NCI-H146 (cell line): ENCODE measurements at regions not wholly inside any gene's neighbourhood (a gene's known extent, or its start where the extent isn't known, plus 50 kb on each side); places are given as distances from the start of the nearest gene placed in this dataset.
"Not testable (repeated sequence)": the region's sequence is repeated elsewhere in the genome, so short reads cannot be mapped to it uniquely, and the experiment has no call there.

Source experiments
- DNase-seq: peaks from one replicate; lab custom pipeline; 2025; lab: John Stamatoyannopoulos, UW

DNA sequence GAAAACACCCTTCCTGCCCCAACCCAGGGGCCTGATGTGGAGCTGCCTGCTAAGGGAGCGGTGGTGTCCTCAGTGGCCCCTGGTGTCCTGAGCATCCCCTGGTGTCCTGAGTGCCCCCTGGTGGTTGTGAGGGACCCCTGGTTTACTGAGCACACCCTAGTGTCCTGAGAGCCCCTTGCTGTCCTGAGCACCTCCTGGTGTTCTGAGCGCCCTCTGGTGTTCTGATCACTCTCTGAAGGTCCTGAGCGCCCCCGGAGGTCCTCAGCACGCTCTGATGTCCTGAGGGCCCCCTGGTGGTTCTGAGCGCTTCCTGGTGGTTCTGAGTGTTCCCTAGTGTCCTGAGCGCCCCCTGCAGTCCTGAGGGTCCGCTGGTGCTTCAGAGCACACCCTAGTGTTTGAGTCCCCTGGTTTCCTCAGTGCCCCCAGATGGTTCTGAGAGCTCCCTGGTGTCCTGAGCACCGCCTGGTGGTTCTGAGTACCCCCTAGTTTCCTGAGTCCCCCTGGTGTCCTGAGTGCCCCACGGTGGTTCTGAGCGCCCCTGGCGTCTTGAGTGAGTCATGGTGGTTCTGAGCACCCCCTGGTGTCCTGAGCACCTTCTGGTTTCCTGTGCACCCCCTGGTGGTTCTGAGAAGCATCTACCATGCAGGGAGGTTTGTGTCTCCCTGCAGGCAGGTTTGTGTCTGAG is 1004.2 kb downstream of the TMEM121 start:
- no peak for DNase-seq

DNA sequence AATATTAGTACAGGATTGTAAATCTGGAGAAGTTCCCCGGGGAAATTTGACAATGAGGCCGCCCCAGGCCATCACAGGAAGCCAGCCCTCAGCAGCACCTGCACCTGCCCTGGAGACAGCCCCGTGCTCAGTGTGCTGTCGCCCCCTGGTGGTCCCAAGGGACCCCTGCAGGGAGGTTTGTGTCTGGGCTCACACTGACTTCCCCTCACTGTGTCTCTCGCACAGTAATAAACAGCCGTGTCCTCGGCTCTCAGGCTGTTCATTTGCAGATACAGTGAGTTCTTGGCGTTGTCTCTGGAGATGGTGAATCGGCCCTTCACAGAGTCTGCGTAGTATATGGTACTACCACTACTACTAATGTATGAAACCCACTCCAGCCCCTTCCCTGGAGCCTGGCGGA is 1011.2 kb downstream of the TMEM121 start:
- DNase-seq = peak; percentile 59

DNA sequence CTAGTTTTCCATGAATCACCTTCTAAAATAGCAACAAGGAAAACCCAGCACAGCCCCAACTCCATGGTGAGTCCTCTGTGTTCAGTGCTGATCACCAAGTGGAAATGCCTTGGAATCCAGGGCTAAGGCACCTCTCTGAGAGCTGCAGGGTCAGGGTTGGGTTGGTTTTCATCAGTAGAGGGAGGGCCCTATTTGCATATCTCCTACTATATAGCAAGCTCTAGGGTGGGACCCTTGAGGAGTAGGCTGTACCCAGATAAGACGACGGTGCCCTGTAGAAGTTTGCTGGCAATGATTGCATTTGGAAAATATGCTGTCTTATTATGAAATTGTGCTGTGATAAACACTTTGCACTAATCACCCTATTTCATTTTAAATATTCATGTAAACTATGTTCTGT is 1011.8 kb downstream of the TMEM121 start:
- DNase-seq = no peak

DNA sequence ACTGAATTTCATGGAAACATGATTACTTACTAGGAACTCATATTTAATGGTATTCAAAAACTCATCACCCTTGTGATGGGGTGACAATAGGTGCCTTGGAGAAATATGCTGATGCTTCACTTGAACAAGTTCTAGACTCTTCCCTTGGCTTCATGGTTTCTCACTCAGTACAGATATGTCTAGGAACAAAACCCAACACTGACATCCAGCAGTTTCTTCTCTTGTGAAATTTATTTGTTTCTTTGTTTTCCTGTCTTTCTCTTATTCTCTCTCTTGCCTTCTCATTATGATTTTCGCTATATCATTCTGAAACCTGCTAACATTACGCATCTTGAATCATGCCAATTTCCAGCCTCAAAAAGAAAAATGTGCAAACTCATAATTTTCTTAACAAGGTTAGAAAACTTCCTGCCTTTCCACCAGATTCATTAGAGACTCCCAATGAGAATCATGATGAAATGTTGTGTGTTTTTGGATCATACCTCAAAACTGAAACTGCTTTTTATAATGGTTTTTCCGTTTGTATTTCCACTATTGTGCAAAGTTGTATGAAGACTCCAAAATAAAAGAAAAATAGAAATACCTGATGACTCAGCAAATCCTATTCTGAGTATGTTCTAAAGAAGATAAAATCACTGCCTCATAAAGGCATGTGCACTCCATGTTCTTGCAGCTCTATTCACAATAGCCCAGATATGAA is 1021.5 kb downstream of the TMEM121 start:
- DNase-seq = no peak

DNA sequence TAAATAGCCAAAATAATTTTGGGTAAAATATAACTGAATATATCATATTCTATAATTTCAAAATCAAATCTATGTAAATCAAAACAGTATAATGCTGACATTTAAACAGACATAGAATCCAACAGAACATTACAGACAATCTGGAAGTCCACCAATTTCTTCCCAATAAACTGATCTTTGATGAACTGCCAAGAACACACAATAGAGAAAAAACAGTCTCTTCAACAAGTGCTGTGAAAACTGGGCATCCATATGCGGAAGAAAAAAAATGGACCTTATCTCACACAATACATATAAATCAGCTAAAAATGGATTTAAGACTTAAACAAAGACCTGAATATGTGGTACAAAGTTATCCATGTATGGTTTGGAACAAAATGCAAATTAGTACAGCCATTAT is 1022.7 kb downstream of the TMEM121 start:
- no peak for DNase-seq

DNA sequence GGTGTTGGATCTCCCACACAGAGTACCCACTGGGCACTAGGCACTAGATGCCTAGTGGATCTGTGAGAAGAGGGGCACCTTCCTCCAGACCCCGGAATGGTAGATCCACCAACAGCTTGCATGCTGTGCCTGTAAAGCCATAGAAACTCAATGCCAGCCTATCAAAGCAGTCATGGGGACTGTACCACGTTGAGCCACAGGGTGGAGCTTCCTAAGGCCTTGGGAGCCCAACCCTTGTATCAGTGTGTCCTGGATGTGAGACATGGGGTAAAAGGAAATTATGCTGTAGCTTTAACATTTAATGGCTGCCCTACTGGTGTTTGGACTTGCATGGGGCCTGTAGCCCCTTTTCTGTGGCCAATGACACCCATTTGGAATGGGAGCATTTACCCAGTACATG is 1024.9 kb downstream of the TMEM121 start:
- peak; percentile 46 for DNase-seq

DNA sequence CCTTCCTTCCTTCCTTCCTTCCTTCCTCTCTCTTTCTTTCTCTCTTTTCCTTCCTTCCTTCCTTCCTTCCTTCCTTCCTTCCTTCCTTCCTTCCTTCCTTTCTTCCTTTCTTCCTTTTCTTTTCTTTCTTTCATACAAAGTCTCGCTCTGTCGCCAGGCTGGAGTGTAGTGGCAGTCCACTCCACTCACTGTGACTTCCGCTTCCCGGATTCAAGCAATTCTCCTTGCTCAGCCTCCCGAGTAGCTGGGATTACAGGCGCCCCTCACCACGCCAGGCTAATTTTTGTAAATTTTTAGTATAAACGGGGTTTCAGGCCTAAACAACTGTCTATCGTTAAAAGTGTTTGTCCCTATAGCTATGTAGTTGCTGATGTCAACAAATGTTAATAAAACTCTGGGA is 1029.8 kb downstream of the TMEM121 start:
- DNase-seq = not testable (repeated sequence)

DNA sequence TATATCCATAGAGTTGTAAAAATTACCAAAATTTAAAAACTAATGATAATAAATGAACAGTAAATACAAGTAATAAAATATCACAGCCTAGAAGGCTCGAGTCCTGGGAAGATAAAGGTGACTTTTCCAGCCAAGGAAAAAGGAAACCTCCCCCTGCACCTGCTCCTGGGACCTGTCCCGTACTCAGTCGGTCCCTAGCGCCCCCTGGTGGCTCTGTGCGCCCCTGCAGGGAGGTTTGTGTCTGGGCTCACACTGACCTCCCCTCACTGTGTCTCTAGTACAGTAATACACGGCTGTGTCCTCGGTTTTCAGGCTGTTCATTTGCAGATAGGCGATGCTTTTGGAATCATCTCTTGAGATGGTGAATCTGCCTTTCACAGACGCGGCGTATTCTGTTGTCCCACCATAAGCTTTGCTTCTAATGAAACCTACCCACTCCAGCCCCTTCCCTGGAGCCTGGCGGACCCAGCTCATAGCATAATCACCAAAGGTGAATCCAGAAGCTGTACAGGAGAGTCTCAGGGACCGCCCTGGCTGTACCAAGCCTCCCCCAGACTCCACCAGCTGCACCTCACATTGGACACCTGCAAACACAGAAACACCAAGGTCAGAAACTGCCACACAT is 1030.4 kb downstream of the TMEM121 start:
- peak; percentile 63 for DNase-seq

DNA sequence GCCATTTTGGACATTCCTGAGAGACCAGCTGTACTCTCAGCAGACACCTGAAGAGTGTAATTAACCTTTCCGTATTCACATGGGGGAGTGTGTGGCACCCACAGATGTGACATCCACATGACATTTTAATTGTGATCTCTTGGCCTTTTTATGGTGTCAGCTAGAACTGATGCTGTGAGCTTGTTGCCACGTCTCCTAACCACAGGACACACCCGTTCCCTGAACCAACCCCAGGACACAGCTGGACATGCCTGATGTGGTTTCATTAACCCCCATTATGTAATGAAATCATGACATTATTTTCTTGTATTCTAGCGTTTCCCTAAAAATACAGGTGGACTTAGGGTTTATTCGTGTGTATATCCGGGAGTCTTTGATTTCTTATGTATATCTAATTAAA is 1036.1 kb downstream of the TMEM121 start:
- no peak for DNase-seq

DNA sequence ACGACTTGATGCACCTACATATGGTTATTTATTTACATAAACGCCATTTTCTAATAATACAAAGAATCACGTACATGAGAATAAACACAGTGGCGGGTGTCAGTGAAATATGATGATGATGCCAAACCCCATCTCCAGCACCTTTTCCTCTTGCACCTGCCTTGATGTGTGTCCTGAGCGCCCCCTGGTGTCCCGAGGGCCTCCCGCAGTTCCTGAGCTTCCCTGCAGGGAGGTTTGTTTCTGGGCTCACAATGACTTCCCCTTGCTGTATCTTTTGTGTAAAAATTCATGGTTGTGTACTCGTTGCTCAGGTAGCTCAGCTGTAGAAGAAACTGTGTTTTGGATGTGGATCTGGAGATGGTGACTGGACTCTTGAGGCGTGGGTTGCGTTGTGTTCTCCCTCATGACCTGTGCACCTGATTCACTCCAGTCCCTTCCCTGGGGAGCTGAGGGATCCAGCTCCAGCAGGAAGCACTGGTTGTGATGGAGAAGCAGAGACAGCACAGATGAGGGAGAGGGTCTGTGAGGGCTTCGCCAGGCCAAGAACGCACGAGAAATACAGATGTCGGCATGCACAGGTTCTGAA is 1037.8 kb downstream of the TMEM121 start:
- peak; percentile 80 for DNase-seq

DNA sequence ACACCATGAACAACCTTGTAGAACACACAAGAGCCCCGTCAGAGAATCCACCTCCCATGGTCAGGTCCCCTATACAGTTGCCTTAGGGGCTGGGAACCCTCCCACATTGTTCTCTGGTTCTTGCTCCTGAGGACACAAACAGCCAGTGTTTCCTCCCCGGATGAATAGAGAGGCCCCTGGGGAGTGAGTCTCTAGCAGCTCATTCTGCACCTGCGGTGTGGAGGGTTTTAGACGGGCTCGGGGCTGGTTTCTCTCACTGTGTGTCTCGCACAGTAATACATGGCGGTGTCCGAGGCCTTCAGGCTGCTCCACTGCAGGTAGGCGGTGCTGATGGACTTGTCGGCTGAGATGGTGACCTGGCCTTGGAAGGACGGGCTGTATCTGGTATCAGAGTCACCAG is 1052.1 kb downstream of the TMEM121 start:
- peak; percentile 29 for DNase-seq

DNA sequence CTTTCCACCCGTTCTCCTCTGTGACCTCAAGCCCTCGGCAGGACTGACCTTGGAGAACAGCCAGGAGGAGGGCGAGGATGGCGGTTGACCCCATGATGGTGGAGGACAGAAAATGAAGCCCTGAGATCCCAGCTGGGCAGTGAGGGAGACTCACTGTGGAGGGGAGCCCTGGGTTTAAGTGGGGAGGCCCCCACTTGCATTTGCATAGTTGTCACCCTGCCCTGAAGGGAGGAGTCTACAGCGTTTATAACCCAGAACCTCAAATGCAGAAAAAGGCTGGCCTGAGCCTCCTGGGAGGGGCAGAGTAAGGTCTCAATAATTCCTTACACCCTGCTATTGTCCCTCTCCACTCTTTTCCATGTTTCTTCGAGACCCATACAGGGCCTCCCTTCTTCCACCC is 1052.7 kb downstream of the TMEM121 start:
- no peak for DNase-seq

DNA sequence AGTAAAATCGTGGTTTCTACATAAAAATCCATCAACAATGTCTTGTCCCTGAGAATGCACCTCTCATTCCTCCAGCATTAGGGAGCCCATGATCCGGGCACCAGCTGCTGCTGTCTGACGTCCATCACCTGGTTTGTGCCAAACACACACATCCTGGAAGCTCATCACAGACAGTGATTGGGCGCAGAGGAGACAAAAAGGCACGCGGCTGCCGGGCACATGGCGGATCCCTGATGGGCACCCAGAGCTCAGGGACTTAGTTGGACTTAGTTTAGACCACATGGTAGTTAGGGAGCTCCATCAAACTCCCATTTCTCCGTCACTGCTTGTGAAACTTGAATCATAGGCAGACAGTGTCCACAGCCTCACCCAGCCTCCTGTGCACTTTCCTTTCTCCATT is 1059.3 kb downstream of the TMEM121 start:
- DNase-seq = no peak

DNA sequence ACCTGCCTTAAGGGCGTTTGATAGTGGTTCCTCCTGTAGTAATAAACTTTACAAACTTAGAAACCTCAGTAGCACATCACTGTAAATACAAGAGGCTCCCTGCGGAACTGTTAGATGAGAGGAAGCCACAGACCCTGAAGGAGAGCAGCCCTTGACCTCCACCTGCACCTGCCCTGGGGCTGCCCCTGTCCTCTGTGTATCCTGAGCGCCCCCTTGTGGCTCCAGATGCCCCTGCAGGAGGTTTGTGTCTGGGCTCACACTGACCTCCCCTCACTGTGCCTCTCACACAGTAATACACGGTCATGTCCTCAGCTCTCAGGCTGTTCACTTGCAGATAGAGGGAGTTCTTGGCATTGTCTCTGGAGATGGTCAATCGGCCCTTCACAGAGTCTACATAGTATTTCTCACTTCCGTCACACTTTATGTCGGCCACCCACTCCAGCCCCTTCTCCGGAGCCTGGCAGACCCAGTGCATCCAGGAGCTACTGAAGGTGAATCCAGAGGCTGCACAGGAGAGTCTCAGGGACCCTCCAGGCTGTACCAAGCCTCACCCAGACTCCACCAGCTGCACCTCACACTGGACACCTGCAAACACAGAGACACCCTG is 1059.8 kb downstream of the TMEM121 start:
- peak; percentile 80 for DNase-seq

DNA sequence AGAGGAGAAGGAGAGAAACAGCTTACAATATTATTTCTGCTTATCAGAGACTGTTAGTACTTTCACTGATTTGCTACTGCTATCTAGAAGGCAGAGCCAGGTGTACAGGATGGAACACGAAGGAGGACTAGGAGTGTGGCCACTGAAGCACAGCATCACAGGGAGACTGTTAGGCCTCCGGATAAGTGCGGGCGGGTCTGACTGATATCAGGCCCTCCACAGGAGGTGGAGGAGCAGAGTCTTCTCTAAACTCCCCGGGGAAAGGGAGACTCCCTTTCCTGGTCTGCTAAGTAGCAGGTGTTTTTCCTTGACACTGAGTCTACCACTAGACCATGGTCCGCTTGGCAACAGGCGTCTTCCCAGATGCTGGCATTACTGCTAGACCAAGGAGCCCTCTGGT is 1065.2 kb downstream of the TMEM121 start:
- not testable (repeated sequence) for DNase-seq

DNA sequence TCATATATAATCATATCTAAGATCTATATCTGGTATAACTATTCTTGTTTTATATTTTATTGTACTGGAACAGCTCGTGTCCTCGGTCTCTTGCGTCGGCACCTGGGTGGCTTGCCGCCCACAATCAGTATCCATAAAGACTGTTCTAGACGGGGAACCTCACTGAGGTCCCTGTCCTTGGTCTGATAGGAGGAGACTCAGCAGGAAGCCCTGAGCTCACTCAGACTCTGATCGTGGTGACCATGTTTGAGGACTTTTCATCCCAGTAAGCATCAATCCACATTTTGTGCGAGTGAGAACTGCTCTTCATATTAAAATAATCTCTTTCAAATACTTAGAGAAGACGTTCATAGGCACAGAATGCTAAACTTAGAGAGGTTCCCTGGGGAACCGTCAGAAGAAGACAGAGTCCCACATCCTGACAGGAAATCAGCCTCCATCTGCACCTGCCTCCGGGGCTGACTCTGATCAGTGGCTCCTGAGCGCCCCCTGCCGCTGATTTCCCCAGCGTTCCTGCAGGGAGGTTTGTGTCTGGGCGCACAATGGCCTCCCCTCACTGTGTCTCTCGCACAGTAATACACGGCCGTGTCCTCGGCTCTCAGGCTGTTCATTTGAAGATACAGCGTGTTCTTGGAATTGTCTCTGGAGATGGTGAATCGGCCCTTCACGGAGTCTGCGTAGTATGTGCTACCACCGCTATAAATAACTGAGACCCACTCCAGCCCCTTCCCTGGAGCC is 1065.9 kb downstream of the TMEM121 start:
- peak; percentile 19 for DNase-seq

DNA sequence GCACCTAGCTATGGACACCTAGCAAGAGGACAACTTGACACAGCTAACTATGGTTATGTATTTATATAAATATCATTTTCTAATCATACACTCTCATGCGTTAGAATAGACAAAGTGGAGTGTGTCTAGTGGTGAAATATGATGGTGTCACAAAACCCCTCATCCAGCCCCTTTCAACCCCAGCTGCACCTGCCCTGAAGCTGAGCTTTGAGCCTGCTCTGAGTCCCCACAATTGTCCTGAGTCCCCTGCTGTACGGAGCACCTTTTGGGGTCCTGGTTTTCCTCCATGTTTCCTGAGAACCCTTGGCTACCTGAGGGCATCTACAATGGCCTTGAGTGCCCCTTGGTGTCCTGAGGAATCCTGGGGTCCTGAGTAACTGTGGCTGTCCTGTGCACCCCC is 1072.8 kb downstream of the TMEM121 start:
- no peak for DNase-seq

DNA sequence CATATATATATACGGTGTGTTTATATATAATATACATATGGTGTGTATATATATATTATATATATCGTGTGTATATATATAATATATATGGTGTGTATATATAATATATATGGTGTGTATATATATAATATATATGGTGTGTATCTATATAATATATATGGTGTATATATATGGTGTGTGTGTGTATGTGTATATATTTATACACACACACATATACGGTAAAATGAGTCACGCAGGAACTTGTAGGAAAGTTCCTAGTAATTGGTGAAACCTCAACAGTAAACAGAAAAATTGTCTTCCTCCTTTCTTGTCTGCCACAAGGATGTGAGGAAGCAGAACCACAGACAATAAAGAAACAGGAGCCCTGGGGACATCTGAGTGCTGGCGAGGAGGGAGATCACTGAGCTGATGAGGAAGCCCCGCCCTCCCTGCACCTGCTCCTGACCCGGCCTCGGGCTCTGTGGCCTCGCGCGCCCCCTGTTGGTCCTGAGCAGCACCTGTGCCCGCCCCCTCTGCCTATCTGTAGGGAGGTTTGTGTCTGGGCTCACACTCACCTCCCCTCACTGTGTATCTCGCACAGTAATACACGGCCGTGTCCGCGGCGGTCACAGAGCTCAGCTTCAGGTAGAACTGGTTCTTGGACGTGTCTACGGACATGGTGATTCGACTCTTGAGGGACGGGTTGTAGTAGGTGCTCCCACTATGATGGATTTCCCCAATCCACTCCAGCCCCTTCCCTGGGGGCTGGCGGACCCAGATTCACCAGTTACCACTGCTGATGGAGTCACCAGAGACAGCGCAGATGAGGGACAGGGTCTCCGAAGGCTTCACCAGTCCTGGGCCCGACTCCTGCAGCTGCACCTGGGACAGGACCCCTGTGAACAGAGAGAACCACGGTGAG is 1079.4 kb downstream of the TMEM121 start:
- peak; percentile 87 for DNase-seq

DNA sequence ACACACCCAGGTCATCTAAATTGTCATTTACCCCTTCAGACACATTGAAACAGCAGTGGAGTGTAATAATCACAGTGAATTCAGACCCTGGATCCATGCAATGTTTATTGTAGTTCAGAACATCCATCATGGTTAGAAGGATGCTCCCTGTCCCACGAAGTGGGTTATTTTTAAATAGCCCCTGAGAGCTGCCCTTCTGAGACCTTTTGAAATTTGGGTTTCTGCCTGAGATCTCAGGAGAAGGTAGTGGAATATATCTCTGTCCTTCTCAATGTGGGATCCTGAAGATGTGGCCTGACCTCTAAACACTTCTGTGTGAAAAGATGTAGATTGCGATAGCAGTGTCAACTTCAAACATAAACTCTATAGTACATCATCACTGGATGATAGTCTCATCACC is 1080.6 kb downstream of the TMEM121 start:
- no peak for DNase-seq

DNA sequence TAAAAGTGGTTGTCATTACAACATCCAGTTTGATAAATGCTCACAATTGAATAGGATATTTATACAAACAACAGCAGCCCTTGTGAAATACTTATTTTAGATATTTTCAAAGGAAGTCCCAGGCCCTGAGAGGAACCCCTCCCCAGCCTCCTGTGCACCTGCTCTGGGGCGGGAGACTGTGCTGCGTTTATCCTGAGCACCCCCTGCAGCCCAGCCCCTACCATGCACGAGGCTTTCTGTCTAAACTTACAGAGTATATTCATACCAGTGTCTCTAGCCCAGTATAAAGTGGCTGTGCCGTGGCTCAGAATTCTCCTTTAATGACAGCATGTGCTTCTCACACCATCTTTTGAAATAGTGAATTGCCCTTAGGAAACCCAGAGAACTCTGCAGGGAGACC is 1084.3 kb downstream of the TMEM121 start:
- DNase-seq = peak; percentile 34

DNA sequence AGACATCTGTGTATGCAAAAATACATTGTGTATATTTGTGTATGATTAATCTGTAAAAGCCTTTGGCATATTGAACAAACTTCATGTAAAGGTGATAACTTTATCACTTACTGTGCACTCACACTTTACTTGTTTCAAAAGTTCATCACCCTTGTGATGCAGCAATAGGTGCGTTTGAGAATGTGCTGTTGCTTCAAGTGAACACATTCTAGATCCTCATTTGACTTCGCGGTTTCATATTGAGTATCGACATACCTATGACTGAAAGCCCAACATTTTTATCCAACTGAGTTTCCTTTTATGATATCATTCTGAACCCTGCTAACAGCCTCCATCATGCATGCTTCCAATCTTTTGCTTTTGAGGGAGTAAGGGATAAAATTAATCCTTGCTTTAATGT is 1086.9 kb downstream of the TMEM121 start:
- no peak for DNase-seq
